Activated T-cell treated with anti-CD3 and anti-CD28 coated beads for 48 hours (primary cell): ENCODE measurements at regions not wholly inside any gene's neighbourhood (a gene's known extent, or its start where the extent isn't known, plus 50 kb on each side); places are given as distances from the start of the nearest gene placed in this dataset.
A peak's percentile ranks its signal among the peaks of the same experiment; 100 is the strongest.
"Not testable (repeated sequence)": the region's sequence is repeated elsewhere in the genome, so short reads cannot be mapped to it uniquely, and the experiment has no call there.

ENCODE experiments used
- DNase-seq: peaks from one replicate; pipeline ENCODE4 v3.0.0-alpha.2; 2020; ENCODE audit warnings: low read depth

- no peak for DNase-seq
Observed at GRCh38 chr1:37319284-37319683, 155.1 kb upstream of the ZC3H12A start.

- peak; percentile 17 for DNase-seq
Observed at GRCh38 chr1:37323486-37324377, 150.6 kb upstream of the ZC3H12A start.

GRCh38 chr1:37325010-37325409 is 149.4 kb upstream of the ZC3H12A start:
- no peak for DNase-seq

- DNase-seq, result no peak
Observed at GRCh38 chr1:37325509-37326437, 148.6 kb upstream of the ZC3H12A start.

- DNase-seq, result no peak
Observed at GRCh38 chr1:37332126-37332525, 142.3 kb upstream of the ZC3H12A start.

- DNase-seq, result no peak
Observed at GRCh38 chr1:37338658-37339057, 135.7 kb upstream of the ZC3H12A start.

- DNase-seq, result no peak
Observed at GRCh38 chr1:37342736-37343135, 131.6 kb upstream of the ZC3H12A start.

- DNase-seq, result no peak
Observed at GRCh38 chr1:37347104-37347649, 127.2 kb upstream of the ZC3H12A start.

- DNase-seq, result no peak
Observed at GRCh38 chr1:37353871-37354270, 120.5 kb upstream of the ZC3H12A start.

GRCh38 chr1:37354876-37355650 is 119.3 kb upstream of the ZC3H12A start:
- no peak for DNase-seq

GRCh38 chr1:37358992-37359391 is 115.4 kb upstream of the ZC3H12A start:
- no peak for DNase-seq

GRCh38 chr1:37360011-37360410 is 114.4 kb upstream of the ZC3H12A start:
- no peak for DNase-seq

GRCh38 chr1:37362594-37363385 is 111.6 kb upstream of the ZC3H12A start:
- no peak for DNase-seq

GRCh38 chr1:37363535-37363934 is 110.8 kb upstream of the ZC3H12A start:
- DNase-seq, result no peak

GRCh38 chr1:37368665-37369315 is 105.6 kb upstream of the ZC3H12A start:
- DNase-seq, result not testable (repeated sequence)

- DNase-seq, result no peak
Observed at GRCh38 chr1:37372302-37372701, 102.1 kb upstream of the ZC3H12A start.

GRCh38 chr1:37372711-37373110 is 101.7 kb upstream of the ZC3H12A start:
- no peak for DNase-seq

- DNase-seq, result no peak
Observed at GRCh38 chr1:37373413-37373812, 101.0 kb upstream of the ZC3H12A start.

- DNase-seq, result not testable (repeated sequence)
Observed at GRCh38 chr1:37380546-37380945, 93.8 kb upstream of the ZC3H12A start.

- DNase-seq, result no peak
Observed at GRCh38 chr1:37387854-37388253, 86.5 kb upstream of the ZC3H12A start.
